NT2/D1 (cell line): ENCODE measurements at regions not wholly inside any gene's neighbourhood (a gene's known extent, or its start where the extent isn't known, plus 50 kb on each side); places are given as distances from the start of the nearest gene placed in this dataset.

Source experiments
- YY1 ChIP-seq: IDR thresholded peaks from 2 replicates; pipeline ENCODE4 v1.6.1; 2011; ENCODE audit not compliant: insufficient read length, insufficient read depth
- ZNF274 ChIP-seq: IDR thresholded peaks from 2 replicates; pipeline ENCODE4 v1.6.1; 2011; ENCODE audit warnings: mild to moderate bottlenecking, low read depth, low read length

GRCh38 chr9:135255033-135255840 lies 167.8 kb downstream of the OLFM1 start:
- TF ChIP-seq YY1, result no peak
- TF ChIP-seq ZNF274, result no peak
